ENCODE measurements at regions not wholly inside any gene's neighbourhood (a gene's known extent, or its start where the extent isn't known, plus 50 kb on each side); places are given as distances from the start of the nearest gene placed in this dataset.

DNA sequence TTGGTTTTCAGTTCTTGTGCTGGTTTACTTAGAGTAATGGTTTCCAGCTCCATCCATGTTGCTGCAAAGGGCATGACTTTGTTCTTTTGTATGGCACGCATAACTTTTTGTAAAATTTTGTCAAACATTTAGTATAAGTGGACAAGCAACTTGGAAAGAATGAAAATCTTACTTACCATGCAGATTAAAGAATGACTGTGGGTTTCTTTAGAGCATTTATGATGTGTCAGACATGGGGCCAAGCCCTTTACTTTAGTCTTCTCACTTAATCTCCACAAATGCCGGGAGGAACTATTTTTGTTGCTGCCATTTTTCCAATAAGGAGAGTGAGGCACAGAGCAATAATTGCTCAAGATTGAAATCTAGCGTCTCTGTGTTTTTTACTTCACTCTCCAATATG is 652.5 kb upstream of the TBX3 start:
- no peak overlapping the region for H2AFZ ChIP-seq (ENCODE audit: insufficient read depth, low read depth, low read length, poor library complexity, severe bottlenecking)
- H3K36me3 ChIP-seq (replicated peaks in 1 of 2; ENCODE audit: control insufficient read depth in 1 of 2, insufficient read depth in 2 of 2, low read length in 2 of 2), result no peaks in the 10 kb centered on the region
- H3K9ac ChIP-seq (ENCODE audit: insufficient read depth, low read length, poor library complexity, severe bottlenecking), result no peak overlapping the region
- H3K27ac ChIP-seq (ENCODE audit: low read depth in 1 of 2, low read length in 2 of 2), result no peak overlapping the region
- intact Hi-C loops (cut with micrococcal nuclease), result no loop called here
- no peaks in the 10 kb centered on the region for H3K4me1 ChIP-seq (ENCODE audit: control insufficient read depth in 1 of 2, insufficient read depth in 2 of 2, low read length in 2 of 2)
- peaks cover 0 to 8% (median 2%) of the 10 kb centered on the region in 7 donors for H3K9me3 Mint-ChIP-seq
- no peaks in the 10 kb centered on the region for H3K36me3 Mint-ChIP-seq
- no peak overlapping the region for H3K4me3 ChIP-seq (replicated peaks in 1 of 3; ENCODE audit: low read depth in 2 of 3, low read length in 3 of 3)
- H3K27ac Mint-ChIP-seq, result no peak overlapping the region
- no peak for DNase-seq
- no peaks in the 10 kb centered on the region for H3K27me3 ChIP-seq (ENCODE audit: control insufficient read depth in 2 of 2, insufficient read depth in 2 of 2, low read length in 2 of 2)
- no peak overlapping the region for H3K4me3 Mint-ChIP-seq
- no CpG with 5 or more reads among the region's 3 CpGs for WGBS (ENCODE audit: insufficient coverage)
- H3K4me1 Mint-ChIP-seq, result no peaks in the 10 kb centered on the region
- H3K27me3 Mint-ChIP-seq (ENCODE audit: low read depth in 3 of 3), result peaks cover 0 to 1% (median 0%) of the 10 kb centered on the region in 3 donors
- no peak overlapping the region for H3K4me2 ChIP-seq (replicated peaks; ENCODE audit: extremely low read depth, low read length, poor library complexity, severe bottlenecking)
- H3K79me2 ChIP-seq (ENCODE audit: insufficient read depth, low read length), result no peaks in the 10 kb centered on the region
- TF ChIP-seq, protein P1, sequence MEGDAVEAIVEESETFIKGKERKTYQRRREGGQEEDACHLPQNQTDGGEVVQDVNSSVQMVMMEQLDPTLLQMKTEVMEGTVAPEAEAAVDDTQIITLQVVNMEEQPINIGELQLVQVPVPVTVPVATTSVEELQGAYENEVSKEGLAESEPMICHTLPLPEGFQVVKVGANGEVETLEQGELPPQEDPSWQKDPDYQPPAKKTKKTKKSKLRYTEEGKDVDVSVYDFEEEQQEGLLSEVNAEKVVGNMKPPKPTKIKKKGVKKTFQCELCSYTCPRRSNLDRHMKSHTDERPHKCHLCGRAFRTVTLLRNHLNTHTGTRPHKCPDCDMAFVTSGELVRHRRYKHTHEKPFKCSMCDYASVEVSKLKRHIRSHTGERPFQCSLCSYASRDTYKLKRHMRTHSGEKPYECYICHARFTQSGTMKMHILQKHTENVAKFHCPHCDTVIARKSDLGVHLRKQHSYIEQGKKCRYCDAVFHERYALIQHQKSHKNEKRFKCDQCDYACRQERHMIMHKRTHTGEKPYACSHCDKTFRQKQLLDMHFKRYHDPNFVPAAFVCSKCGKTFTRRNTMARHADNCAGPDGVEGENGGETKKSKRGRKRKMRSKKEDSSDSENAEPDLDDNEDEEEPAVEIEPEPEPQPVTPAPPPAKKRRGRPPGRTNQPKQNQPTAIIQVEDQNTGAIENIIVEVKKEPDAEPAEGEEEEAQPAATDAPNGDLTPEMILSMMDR (IDR thresholded peaks at IDR 0.05), result no peak
- H4K20me1 ChIP-seq (ENCODE audit: insufficient read depth, low read length), result no peaks in the 10 kb centered on the region
- H3K9me3 ChIP-seq (replicated peaks in 1 of 2; ENCODE audit: control insufficient read depth in 1 of 2, insufficient read depth in 1 of 2, low read length in 2 of 2), result no peaks in the 10 kb centered on the region

DNA sequence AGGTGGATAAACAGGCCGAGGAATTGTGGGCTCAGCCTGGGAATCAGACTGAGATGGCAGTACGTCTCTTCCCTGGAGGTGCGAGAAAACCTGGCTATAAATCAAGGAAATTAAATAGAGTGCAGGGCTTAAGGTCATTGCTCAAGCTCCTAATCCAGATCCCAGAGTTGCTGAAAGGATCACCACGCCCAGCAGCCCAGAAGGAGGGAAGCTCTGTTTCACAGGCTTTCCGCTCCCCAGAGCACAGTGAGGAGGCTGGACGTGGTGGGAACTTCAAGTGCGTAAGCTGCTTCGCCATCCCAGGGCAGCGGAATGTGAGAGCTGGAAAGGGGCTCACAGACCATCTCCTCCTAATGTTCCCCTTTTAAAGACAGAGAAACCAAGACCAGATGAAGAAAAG is 651.6 kb upstream of the TBX3 start:
- Histone ChIP-seq H3K9me3 (replicated peaks in 1 of 2; ENCODE audit: control insufficient read depth in 1 of 2, insufficient read depth in 1 of 2, low read length in 2 of 2) (no peaks in the 10 kb centered on the region), H3K27ac (ENCODE audit: low read depth in 1 of 2, low read length in 2 of 2) (no peak overlapping the region), H3K79me2 (ENCODE audit: insufficient read depth, low read length) (no peaks in the 10 kb centered on the region), H3K9ac (ENCODE audit: insufficient read depth, low read length, poor library complexity, severe bottlenecking) (no peak overlapping the region), H3K4me2 (replicated peaks; ENCODE audit: extremely low read depth, low read length, poor library complexity, severe bottlenecking) (no peak overlapping the region), H3K27me3 (ENCODE audit: control insufficient read depth in 2 of 2, insufficient read depth in 2 of 2, low read length in 2 of 2) (no peaks in the 10 kb centered on the region), H4K20me1 (ENCODE audit: insufficient read depth, low read length) (no peaks in the 10 kb centered on the region), H3K4me3 (replicated peaks in 1 of 3; ENCODE audit: low read depth in 2 of 3, low read length in 3 of 3) (no peak overlapping the region), H2AFZ (ENCODE audit: insufficient read depth, low read depth, low read length, poor library complexity, severe bottlenecking) (no peak overlapping the region), H3K4me1 (ENCODE audit: control insufficient read depth in 1 of 2, insufficient read depth in 2 of 2, low read length in 2 of 2) (no peaks in the 10 kb centered on the region), H3K36me3 (replicated peaks in 1 of 2; ENCODE audit: control insufficient read depth in 1 of 2, insufficient read depth in 2 of 2, low read length in 2 of 2) (no peaks in the 10 kb centered on the region)
- H3K4me1 Mint-ChIP-seq, result no peaks in the 10 kb centered on the region
- DNase-seq, result no peak
- H3K9me3 Mint-ChIP-seq, result peaks cover 0 to 5% (median 0%) of the 10 kb centered on the region in 7 donors
- H3K27ac Mint-ChIP-seq, result no peak overlapping the region
- no peak overlapping the region for H3K4me3 Mint-ChIP-seq
- H3K36me3 Mint-ChIP-seq, result no peaks in the 10 kb centered on the region
- WGBS (ENCODE audit: insufficient coverage), result 81% methylated on average over 6 of the region's 9 CpGs
- TF ChIP-seq, protein P1 (IDR thresholded peaks at IDR 0.05), result no peak
- intact Hi-C loops (cut with micrococcal nuclease), result no loop called here
- H3K27me3 Mint-ChIP-seq (ENCODE audit: low read depth in 3 of 3), result peaks cover 0 to 1% (median 0%) of the 10 kb centered on the region in 3 donors
